GM19238 (cell line): ENCODE measurements at regions not wholly inside any gene's neighbourhood (a gene's known extent, or its start where the extent isn't known, plus 50 kb on each side); places are given as distances from the start of the nearest gene placed in this dataset.
A peak's percentile ranks its signal among the peaks of the same experiment; 100 is the strongest.
"Not testable (repeated sequence)": the region's sequence is repeated elsewhere in the genome, so short reads cannot be mapped to it uniquely, and the experiment has no call there.

ENCODE experiments used
- DNase-seq: peaks from one replicate; pipeline ENCODE4 v3.0.0; 2011; ENCODE audit warnings: low spot score; ENCODE audit not compliant: insufficient read length

DNA sequence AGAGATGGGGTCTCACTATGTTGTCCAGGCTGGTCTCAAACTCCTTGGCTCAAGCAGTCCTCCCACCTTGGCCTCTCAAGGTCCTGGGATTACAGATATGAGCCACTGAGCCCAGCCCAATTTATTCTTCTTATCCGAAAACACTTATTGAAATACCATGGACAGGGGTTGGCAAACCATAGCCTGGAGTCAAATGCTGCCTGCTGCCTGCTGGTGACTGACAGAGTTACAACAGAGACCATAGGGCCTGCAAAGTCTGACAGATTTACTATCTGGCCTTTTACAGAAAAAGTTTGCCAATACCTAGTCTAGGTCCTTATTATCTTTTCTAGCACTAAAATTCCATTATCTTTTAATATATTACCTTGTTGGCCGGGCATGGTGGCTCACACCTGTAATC, 87.1 kb upstream of the ZNF281 start:
- no peak for DNase-seq

DNA sequence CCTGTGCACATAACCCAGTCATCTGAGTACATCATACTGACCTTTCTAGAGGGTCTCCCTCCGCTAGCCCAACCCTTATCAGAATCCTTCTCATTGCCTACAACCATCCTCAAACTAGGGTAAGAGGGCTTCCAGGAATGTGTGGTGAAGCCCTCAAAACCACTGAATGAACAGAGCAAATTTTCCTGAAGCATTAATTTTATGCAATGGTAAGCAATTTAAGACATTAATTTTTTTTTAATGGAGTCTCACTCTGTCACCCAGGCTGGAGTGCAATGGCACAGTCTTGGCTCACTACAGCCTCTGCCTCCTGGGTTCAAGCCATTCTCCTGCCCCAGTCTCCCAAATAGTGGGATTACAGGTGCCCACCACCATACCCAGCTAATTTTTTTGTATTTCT, 86.1 kb upstream of the ZNF281 start:
- DNase-seq = no peak

DNA sequence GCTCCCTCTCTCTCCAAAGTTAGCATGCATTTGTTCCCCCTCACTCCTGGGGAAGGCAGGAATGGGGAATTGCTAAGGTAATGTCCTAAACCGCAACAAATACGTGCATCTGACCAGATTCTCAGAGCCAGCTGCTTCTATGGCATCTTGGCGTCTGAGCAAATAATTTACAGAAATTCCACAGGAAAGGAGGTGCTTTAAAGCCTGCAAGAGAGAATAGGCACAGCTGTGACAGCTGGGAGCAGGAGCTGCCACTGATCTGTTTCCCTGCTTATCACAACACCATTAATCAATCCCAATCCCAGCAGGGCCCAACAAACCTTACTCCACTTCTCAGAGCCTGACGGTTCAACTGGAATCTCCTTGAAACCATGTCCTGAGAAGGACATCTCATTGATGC, 83.5 kb upstream of the ZNF281 start:
- DNase-seq = no peak

DNA sequence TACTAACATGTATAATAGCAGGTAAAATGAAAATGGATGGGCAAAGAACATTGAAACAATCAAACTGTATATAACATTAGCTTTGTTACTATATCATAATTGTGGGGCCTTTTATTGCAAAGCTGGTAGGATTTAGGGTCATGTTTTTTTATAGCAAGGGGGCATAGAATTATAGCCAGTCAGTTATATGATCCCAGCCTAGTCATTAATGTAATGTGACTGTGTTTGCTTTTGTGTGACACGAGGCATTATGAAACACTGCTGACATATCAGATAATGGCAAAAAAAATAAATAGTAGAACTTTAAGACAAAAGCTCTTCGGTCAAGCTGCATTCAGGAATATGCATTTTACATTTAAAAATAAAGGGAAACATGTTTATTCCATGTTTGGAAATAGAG, 81.3 kb upstream of the ZNF281 start:
- DNase-seq = no peak

DNA sequence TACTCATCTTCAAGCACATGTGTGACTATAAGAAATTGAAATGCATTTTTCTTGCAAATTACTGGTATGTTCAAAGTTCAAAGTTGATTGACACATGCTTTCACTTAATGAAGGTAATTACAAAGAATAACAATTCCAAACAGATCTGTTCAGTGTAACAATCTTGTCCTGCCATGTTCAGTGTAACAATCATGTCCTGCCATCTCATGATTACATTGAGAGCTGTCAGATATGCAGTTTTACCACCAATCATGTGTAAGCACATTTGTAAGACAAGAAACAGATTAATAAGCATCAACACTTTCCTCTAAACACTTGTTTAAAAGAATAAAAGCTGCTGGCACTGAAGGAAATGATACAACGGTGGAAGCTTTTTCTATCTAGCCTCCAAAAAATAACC, 80.3 kb upstream of the ZNF281 start:
- DNase-seq = no peak

DNA sequence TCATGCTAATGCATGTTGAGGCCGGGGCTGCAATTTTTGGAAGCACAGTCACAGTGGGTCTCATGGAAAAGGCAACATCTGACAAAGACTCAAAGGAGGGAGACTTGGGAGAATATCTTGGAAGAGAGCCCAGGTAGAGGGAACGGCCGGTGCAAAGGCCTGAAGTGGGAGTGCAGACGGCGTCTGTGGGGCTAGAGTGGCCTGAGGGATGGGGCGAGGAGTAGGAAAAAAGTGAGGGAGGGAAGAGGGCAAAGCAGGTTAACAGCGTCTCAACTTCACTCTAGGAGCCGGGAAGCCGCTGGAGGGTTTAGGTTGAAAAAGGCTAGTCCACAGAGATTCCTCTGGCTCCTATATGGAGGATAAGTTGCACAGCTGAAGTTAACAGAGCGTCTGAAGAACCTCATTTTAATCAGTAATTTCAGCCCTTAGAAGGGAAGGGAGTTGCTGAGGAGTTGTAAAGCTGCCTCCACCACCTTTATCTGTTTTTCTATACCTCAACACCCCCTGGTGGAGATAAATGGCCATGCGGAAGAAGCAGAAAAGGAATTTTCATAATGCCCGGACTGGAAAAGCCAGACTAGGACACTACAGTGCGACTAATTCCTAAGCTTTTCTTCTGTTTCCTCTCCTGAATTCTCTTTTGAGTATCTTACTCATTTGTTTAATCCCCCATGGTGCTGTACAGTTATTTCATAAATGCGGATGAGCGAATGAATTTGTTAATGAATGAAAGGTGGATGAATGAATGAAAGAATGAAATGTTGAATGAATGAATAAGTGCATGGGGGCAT, 78.7 kb upstream of the ZNF281 start:
- peak; percentile 32 for DNase-seq

DNA sequence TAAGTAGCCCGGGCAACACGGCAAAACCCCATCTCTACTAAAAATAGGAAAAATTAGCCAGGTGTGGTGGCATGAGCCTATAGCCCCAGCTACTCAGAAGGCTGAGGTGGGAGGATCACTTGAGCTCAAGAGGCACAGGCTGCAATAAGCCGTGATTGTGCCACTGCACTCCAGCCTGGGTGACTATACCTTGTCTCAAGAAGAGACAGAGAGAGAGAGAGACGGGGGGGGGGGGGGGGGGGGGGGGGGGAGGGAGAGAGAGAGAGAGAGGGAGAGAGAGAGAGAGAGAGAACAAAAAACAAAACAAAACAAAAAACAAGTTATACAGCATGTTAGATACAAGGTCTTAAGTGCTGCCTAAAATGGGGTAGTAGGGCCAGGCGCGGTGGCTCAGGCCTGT, 77.8 kb upstream of the ZNF281 start:
- no peak for DNase-seq

DNA sequence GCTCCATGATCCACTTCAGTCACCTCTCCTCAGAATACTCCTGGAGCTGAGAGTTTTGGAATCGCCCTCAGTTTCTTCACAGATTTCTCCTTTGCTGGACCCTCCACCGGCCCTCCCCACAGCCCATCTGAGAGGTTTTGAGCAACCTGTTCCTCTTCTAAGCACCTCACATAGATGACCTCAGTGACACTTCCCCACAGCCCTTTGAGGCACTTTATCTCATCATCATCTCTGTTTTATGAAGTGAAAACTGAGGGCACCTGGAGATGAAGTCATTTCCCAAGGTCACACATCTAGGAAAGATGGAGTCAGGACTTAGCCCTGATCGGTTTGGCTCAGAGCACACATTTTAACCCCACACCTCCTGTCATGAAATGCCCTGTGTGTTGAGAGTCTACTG, 76.8 kb upstream of the ZNF281 start:
- no peak for DNase-seq

DNA sequence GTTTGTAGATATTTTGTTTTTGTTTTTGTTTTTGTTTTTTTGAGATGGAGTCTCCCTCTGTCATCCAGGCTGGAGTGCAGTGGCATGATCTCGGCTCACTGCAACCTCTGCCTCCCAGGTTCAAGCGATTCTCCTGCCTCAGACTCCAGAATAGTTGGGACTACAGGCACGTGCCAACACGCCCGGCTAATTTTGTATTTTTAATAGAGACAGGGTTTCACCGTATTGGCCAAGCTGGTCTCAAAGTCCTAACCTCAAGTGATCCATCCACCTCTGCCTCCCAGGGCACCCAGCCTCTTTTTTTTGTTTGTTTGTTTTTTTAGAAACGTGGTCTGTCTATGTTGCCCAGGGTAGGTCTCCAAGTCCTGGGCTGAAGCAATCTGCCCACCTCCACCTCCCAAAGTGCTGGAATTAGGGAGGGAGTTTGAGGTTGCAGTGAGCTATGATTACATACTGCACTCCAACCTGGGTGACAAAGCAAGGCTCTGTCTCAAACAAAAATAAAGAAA, 74.7 kb upstream of the ZNF281 start:
- not testable (repeated sequence) for DNase-seq

DNA sequence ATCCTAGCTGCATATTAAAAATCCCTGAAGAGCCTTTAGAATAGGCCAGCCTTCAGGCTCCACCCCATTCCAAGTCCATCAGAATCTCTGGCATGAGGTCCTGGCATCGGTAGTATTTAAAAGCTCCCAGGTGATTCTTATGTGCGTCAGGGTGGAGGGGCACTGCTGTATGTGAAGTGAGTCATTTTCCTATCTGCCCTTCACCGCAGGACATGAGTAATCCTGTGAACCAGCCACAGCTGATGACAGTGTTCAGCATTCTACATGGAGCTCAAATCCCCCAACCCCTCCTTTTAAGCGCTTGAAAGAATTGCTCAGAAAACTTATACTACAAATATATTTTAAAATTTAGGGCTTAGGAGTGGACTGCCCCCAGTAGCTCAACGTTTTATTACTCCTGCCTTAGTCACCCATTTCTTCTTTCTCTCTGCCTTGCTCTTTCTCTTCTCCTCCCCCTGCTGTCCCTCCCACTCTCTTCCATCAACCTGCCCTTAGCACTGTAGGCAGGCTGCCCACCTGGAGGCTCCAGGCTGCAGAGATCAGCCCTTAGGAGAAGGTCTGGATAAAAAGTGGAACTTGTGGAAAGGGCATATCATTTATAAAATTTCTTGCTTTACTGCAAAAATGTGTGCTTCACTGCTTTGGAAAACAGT, 73.8 kb upstream of the ZNF281 start:
- peak; percentile 53 for DNase-seq

DNA sequence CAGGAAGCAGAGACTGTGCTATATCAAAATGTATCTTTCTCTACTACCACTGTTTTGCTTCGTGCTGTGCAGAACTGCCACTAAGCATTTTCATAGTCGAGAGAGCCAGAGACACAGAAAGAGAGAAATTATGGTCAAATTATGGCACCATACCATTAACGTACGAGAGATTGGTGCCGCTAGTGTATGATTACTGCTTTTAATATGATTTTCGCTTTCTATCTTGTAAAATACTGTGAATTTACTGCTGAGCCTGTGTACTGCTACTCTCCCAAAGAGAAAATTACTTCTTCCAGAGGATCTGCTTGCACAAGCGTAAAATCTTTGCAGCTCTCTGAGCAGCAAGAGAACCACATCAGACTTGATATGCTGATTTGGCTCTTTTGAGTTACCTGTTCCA, 71.1 kb upstream of the ZNF281 start:
- no peak for DNase-seq

DNA sequence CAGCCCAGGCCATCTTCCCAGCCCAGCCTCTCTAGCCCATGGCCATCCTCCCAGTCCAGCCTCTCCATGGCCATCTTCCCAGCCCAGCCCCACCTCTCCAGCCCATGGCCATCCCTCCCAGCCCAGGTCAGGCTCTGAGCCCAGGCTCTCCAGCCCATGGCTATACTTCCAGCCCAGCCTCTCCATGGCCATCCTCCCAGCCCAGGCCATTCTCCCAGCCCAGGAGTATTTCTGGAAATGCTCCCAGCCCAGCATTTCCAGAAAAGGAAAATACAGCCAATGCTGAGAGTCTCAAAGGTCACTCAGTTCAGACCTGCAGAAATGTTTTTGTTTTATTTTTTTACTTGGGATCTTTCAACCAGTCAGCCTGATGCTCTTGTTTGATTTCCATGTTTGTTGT, 70.0 kb upstream of the ZNF281 start:
- DNase-seq = no peak

DNA sequence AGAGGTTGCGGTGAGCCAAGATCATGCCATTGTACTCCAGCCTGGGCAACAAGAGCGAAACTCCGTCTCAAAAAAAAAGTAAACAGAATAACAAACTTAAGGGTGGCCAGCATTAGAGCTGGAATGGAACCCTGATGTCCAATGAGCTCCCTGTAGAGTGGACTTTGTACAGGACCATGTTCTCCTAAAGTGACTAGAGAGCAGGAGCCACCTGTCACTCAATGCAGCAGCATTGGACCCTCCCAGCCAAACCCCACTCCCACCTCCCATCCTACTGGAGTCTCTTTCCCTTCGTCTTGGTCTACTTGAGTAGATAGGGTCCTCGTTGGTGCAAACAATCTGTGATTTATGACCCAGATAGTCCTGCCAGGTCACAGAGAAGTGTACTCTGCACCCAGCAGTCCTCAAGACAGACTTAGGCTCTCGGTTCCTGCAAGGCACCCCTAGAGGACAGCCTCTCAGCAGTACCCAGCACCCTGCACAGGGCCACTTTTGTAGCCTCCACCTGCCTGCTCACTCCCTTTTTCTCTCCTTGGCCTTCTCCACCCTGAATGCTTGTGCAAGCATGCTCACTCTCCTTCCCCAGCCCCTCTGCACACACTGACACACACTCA, 69.2 kb upstream of the ZNF281 start:
- no peak for DNase-seq

DNA sequence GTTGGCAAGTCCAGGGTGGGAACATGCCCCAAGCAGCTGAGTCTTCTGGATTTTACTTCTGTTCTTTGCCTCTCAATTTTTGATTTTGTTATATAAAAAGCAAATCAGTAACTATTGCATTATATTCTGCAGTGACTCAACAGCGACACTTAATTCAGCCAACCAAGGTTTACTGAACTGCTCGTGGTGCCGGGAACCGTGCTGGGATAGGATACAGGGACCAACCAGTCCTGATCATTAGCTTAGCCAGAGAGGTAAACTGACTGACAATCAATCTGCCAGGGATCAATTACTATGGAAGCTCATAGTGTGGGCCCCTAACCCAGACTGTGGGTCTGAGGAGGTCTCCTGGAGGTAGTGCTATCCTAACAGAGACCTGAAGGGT, 68.4 kb upstream of the ZNF281 start:
- DNase-seq = no peak

DNA sequence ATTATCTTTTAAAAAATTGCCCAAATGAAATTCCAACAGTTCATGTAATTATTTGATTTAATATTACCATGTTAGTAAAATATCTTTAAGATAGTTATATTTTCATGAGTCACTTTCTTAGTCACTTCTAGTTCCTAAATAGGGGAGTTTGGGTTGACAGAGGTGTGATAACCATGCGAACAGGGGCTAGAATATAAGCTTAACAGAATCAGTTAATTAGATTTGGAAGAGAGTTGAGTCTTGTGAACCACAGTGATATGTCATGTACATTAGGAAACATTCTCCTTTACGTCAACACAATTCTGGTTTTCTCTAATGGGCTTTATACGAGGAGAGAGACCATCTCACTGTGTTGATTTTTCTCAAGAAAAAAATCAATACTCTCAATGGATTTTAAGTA, 64.8 kb upstream of the ZNF281 start:
- DNase-seq = no peak

DNA sequence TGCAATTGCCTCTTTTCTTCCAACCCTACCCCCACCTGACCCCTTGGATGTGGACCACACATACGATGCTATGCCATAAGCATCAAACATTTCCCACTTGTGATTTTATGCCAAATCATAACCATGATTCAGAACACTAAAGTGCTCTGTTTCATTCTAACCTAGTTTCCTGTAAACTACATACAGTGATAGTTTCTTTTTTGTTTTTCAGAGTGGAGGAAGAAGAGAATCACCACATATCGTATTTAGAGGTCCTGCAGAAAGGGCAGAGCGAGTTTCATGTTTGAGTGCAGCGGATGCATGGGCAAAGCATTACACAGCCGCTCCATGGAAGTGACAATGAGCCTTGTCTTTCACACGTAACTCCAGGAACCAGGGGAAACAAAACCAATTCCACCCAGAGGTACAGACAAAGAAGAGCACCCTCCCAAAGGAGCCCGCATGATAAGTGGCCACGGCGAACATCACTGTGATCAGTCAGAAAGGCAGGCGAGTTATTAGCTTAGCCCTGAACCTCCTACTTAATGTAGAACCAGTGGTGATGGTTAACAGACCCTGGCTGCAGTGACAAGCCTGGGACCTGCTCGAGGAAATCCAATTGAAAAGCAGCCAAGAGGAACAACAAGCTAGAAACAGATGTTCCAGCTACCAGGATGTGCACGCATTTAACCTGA, 64.0 kb upstream of the ZNF281 start:
- peak; percentile 13 for DNase-seq

DNA sequence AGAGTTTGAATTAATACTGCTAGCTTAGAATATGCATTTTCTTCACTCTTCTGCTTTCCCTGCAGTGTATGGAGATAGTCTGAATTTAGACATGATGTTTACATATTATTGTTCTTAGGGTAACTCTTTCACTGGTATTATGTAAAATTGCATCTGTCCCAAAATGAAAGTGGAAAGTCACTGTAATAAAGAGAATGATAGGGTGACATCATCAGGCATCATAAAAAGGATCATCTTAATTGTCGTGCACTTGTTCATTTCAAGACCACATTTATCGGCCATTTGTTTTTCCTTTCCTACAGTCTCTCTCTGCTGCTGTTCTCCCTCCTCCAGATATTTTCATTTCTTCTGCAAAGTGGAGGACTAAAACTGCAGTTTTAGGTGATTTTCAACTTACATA, 61.9 kb upstream of the ZNF281 start:
- no peak for DNase-seq

DNA sequence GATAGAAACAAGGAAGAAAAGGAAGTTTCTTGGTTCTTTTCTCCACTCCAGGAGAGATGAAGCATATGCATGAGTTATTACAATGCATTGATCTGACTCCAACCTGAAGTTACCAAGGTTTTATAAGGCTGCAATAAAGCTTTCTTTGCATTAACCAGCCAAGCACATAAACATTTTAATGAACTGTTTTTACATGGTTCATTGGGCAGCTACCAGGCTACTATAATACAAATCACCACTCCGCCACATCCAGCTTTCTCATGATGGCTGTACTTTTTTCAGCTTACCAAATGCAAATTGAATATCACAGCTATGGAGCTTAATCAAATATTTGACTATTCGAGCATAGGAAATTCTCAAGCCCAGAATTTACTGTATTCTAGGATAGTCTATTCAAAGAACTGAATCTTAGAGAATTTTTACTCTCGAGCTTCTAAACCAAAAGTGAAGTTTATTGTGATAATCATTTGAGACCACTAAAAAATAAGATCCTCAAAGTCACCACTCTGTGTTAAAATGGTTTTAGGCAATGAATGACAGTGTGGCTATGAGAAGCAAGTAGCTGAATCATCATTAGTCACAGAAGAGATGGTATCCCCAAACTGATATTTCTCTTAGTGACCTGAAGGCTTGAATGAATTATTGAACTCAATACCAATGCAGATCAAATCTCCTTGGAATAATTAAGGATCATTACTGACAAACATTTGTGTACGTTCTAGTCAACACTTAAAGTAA, 58.6 kb upstream of the ZNF281 start:
- no peak for DNase-seq

DNA sequence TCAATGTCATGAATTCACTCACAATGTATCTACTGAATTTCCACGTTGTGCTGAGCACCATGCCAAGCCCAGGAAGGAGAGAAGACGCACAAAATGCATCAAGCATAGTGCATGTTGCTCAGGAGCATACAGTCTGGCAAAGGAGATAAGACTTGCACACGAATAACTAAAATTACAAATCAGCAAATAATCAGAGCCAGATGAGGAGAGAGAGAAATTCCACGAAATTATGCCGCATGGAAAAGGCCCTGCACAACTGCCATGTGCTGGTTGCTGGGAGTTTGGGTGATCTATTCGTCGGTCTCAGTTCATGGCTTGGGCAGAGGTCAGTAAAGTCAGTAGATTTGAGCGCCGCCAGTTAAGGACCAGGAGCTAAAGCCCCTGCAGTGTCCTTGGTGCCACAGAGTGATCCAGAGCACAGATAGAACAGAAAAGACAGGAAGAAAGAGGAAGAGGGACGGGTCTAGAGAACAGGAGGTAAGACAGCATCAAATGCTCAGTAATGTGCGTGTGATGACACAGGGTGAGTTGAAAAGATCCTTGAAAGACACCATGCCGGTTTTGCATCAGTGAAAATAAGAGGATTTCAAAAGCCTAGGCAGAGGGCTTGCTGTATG, 55.1 kb upstream of the ZNF281 start:
- no peak for DNase-seq
